MV-4-11 (cell line): ENCODE measurements at regions not wholly inside any gene's neighbourhood (a gene's known extent, or its start where the extent isn't known, plus 50 kb on each side); places are given as distances from the start of the nearest gene placed in this dataset.
"Not testable (repeated sequence)": the region's sequence is repeated elsewhere in the genome, so short reads cannot be mapped to it uniquely, and the experiment has no call there.

Experiments
- DNase-seq: peaks from one replicate; lab custom pipeline; 2025; lab: John Stamatoyannopoulos, UW

GRCh38 chr15:62407962-62408361, 242.9 kb upstream of the C2CD4B start:
- no peak for DNase-seq

- no peak for DNase-seq
These were observed 244.4 kb upstream of the C2CD4B start for GRCh38 chr15:62409466-62409865.

- DNase-seq, result no peak
These were observed 247.6 kb upstream of the C2CD4B start for GRCh38 chr15:62412686-62413085.

GRCh38 chr15:62413153-62413552, 248.1 kb upstream of the C2CD4B start:
- no peak for DNase-seq

- no peak for DNase-seq
These were observed 248.7 kb upstream of the C2CD4B start for GRCh38 chr15:62413786-62414185.

GRCh38 chr15:62415498-62415897, 250.4 kb upstream of the C2CD4B start:
- DNase-seq, result no peak

- no peak for DNase-seq
These were observed 251.4 kb upstream of the C2CD4B start for GRCh38 chr15:62416526-62416925.

- DNase-seq, result no peak
These were observed 252.4 kb upstream of the C2CD4B start for GRCh38 chr15:62417439-62417838.

GRCh38 chr15:62418496-62418895, 253.4 kb upstream of the C2CD4B start:
- not testable (repeated sequence) for DNase-seq

GRCh38 chr15:62419192-62419591, 254.1 kb upstream of the C2CD4B start:
- no peak for DNase-seq

GRCh38 chr15:62420371-62420770, 255.3 kb upstream of the C2CD4B start:
- DNase-seq, result not testable (repeated sequence)

GRCh38 chr15:62421289-62421688, 256.2 kb upstream of the C2CD4B start:
- no peak for DNase-seq

- DNase-seq, result no peak
These were observed 261.4 kb upstream of the C2CD4B start for GRCh38 chr15:62426387-62426956.

- DNase-seq, result no peak
These were observed 263.2 kb upstream of the C2CD4B start for GRCh38 chr15:62428259-62428658.

GRCh38 chr15:62428851-62429598, 263.9 kb upstream of the C2CD4B start:
- no peak for DNase-seq

- DNase-seq, result no peak
These were observed 265.0 kb upstream of the C2CD4B start for GRCh38 chr15:62430056-62430455.

GRCh38 chr15:62430552-62430951, 265.5 kb upstream of the C2CD4B start:
- no peak for DNase-seq

GRCh38 chr15:62431008-62431797, 266.1 kb upstream of the C2CD4B start:
- no peak for DNase-seq

GRCh38 chr15:62431817-62432216, 266.7 kb upstream of the C2CD4B start:
- no peak for DNase-seq

GRCh38 chr15:62432702-62433398, 267.8 kb upstream of the C2CD4B start:
- no peak for DNase-seq

- DNase-seq, result no peak
These were observed 271.1 kb upstream of the C2CD4B start for GRCh38 chr15:62436235-62436634.

- no peak for DNase-seq
These were observed 272.7 kb upstream of the C2CD4B start for GRCh38 chr15:62437753-62438152.
